Fibroblast of lung (primary cell): ENCODE measurements at regions not wholly inside any gene's neighbourhood (a gene's known extent, or its start where the extent isn't known, plus 50 kb on each side); places are given as distances from the start of the nearest gene placed in this dataset.

Source experiments
- DNase-seq, 2 donors: peaks; one replicate each; pipeline versions ENCODE4 v3.0.0 to v3.0.0-alpha.2; 2010; ENCODE audit warnings: low read depth in 2 of 2
- H2AFZ ChIP-seq: 2 replicates; pipeline ENCODE4 v1.5.1; 2012; ENCODE audit warnings: low read length, control low read depth, inconsistent platforms
- H3K27ac ChIP-seq: 2 replicates; pipeline ENCODE4 v1.5.1; 2011; ENCODE audit warnings: low read length, control low read depth; ENCODE audit not compliant: insufficient read depth
- H3K27me3 ChIP-seq: 2 replicates; pipeline ENCODE4 v1.5.1; 2011; ENCODE audit warnings: mild to moderate bottlenecking, low read length; ENCODE audit not compliant: control insufficient read depth, insufficient read depth
- H3K36me3 ChIP-seq: 2 replicates; pipeline ENCODE4 v1.5.1; 2011; ENCODE audit warnings: low read length; ENCODE audit not compliant: control insufficient read depth, insufficient read depth
- H3K4me1 ChIP-seq: 2 replicates; pipeline ENCODE4 v1.5.1; 2011; ENCODE audit warnings: low read length; ENCODE audit not compliant: control insufficient read depth, insufficient read depth; ENCODE audit errors: extremely low read depth
- H3K4me2 ChIP-seq: 2 replicates; pipeline ENCODE4 v1.5.1; 2011; ENCODE audit warnings: low read length, control low read depth; ENCODE audit not compliant: insufficient read depth; ENCODE audit errors: extremely low read depth
- H3K4me3 ChIP-seq, 4 experiments: fragments of 200-600 bp in 1 of 4; sonication (generic) in 1 of 4; replicated peaks in 1 of 4; 2 replicates each; pipeline ENCODE4 v1.5.1; 2011 to 2016; ENCODE audit warnings: low read length in 4 of 4, low read depth in 3 of 4, mild to moderate bottlenecking in 3 of 4, control low read depth in 2 of 4, inconsistent platforms in 1 of 4, mixed read lengths in 1 of 4; ENCODE audit not compliant: insufficient read depth in 1 of 4; ENCODE audit errors: control extremely low read depth in 1 of 4
- H3K79me2 ChIP-seq: 2 replicates; pipeline ENCODE4 v1.5.1; 2012; ENCODE audit warnings: mild to moderate bottlenecking, low read length, inconsistent platforms; ENCODE audit not compliant: control insufficient read depth, insufficient read depth
- H3K9ac ChIP-seq: 2 replicates; pipeline ENCODE4 v1.5.1; 2011; ENCODE audit warnings: mild to moderate bottlenecking, low read length, control low read depth; ENCODE audit not compliant: insufficient read depth
- H3K9me3 ChIP-seq: 2 replicates; pipeline ENCODE4 v1.5.1; 2012; ENCODE audit warnings: low read depth, low read length; ENCODE audit not compliant: control insufficient read depth, insufficient read depth
- H4K20me1 ChIP-seq: 2 replicates; pipeline ENCODE4 v1.5.1; 2011; ENCODE audit warnings: low read length; ENCODE audit not compliant: control insufficient read depth, insufficient read depth; ENCODE audit errors: extremely low read depth
- EZH2 ChIP-seq: IDR thresholded peaks from 2 replicates; pipeline ENCODE4 v1.5.1; 2012; ENCODE audit warnings: low read length, control low read depth, mild to moderate bottlenecking; ENCODE audit errors: missing control alignments
- TF ChIP-seq, protein P1 (sequence below), 2 donors: IDR thresholded peaks in 1 of 2; conservative IDR thresholded peaks in 1 of 2; 1 replicate in 1 of 2; 2 replicates in 1 of 2; pipeline ENCODE4 v1.5.1; 2011 to 2012; ENCODE audit warnings: low read length in 2 of 2, control low read depth in 1 of 2, inconsistent platforms in 1 of 2, low read depth in 1 of 2, mild to moderate bottlenecking in 1 of 2

DNA sequence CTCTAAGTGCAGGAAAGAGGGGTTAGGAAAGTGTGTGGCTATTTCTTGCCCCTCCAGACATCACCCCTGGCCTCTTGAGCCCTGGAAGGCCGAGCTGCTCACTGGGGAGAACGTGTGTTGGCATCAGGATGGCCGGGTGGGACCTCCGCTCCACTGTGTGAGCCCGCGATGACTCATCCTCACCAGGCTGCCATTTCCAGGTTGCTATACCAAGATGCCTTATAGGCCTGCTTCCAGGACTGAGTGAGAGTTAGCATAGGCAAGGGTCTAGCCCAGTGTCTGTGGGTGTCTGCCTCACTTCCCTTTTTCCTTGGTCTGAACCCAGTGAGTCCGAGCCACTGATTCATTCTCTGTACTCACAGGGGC lies 105.0 kb downstream of the MRPL14 start:
- DNase-seq = peak; percentile 60 to 64
- H4K20me1 ChIP-seq = no peaks in the 10 kb centered on the region
- H3K4me1 ChIP-seq = peaks cover 10% of the 10 kb centered on the region
- no peak overlapping the region for H3K9ac ChIP-seq
- H3K27me3 ChIP-seq = no peaks in the 10 kb centered on the region
- no peak for TF ChIP-seq EZH2
- no peaks in the 10 kb centered on the region for H3K9me3 ChIP-seq
- no peak overlapping the region for H3K27ac ChIP-seq
- no peak overlapping the region for H3K4me2 ChIP-seq
- H2AFZ ChIP-seq = no peak overlapping the region
- no peak overlapping the region for H3K4me3 ChIP-seq
- no peaks in the 10 kb centered on the region for H3K36me3 ChIP-seq
- no peaks in the 10 kb centered on the region for H3K79me2 ChIP-seq

DNA sequence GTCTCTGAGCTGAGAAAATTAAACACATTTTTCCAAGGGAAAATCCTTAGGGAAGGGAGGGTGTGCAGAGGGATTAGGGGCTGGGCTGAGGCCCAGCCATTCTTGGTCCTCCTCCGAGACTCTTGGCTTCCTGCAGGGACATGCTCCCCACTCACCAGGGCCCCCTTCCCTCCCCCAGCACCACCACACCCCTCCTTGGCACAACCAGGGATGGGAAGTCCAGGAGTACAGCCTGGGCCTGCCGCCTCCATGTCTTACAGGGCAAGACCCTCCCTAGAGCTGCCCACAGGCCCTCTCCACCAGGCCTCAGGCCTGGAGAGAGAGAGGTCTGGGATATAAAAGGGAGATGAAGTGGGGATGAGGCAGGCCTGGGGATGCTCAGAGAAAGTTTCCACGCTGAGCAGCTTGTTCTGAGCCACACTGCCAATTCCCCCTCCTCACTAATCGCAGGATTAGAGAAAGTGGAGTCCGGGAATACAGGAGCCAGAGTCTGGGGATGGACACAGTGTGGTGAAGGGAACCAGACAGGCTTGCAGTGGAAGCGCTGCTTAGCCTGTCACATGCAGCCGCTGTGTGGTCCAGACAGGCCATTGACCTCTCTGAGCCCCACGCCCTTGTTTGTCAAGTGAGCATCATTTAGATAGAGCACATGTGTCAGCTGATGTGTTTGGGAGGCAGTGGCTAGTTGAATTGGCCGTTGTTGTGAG lies 105.5 kb downstream of the MRPL14 start:
- no peak for DNase-seq
- H2AFZ ChIP-seq = no peak overlapping the region
- no peak overlapping the region for H3K9ac ChIP-seq
- no peak overlapping the region for H3K4me2 ChIP-seq
- H3K4me1 ChIP-seq = peaks cover 10% of the 10 kb centered on the region
- no peak overlapping the region for H3K4me3 ChIP-seq
- H3K27ac ChIP-seq = no peak overlapping the region
- H3K9me3 ChIP-seq = no peaks in the 10 kb centered on the region
- no peaks in the 10 kb centered on the region for H3K27me3 ChIP-seq
- no peaks in the 10 kb centered on the region for H4K20me1 ChIP-seq
- TF ChIP-seq EZH2 = no peak
- TF ChIP-seq, protein P1, sequence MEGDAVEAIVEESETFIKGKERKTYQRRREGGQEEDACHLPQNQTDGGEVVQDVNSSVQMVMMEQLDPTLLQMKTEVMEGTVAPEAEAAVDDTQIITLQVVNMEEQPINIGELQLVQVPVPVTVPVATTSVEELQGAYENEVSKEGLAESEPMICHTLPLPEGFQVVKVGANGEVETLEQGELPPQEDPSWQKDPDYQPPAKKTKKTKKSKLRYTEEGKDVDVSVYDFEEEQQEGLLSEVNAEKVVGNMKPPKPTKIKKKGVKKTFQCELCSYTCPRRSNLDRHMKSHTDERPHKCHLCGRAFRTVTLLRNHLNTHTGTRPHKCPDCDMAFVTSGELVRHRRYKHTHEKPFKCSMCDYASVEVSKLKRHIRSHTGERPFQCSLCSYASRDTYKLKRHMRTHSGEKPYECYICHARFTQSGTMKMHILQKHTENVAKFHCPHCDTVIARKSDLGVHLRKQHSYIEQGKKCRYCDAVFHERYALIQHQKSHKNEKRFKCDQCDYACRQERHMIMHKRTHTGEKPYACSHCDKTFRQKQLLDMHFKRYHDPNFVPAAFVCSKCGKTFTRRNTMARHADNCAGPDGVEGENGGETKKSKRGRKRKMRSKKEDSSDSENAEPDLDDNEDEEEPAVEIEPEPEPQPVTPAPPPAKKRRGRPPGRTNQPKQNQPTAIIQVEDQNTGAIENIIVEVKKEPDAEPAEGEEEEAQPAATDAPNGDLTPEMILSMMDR (conservative IDR thresholded peaks at IDR 0.05 in 1 of 2, IDR thresholded peaks at IDR 0.05 in 1 of 2; ENCODE audit: low read depth in 1 of 2, low read length in 2 of 2) = no peak
- H3K79me2 ChIP-seq = no peaks in the 10 kb centered on the region
- no peaks in the 10 kb centered on the region for H3K36me3 ChIP-seq

DNA sequence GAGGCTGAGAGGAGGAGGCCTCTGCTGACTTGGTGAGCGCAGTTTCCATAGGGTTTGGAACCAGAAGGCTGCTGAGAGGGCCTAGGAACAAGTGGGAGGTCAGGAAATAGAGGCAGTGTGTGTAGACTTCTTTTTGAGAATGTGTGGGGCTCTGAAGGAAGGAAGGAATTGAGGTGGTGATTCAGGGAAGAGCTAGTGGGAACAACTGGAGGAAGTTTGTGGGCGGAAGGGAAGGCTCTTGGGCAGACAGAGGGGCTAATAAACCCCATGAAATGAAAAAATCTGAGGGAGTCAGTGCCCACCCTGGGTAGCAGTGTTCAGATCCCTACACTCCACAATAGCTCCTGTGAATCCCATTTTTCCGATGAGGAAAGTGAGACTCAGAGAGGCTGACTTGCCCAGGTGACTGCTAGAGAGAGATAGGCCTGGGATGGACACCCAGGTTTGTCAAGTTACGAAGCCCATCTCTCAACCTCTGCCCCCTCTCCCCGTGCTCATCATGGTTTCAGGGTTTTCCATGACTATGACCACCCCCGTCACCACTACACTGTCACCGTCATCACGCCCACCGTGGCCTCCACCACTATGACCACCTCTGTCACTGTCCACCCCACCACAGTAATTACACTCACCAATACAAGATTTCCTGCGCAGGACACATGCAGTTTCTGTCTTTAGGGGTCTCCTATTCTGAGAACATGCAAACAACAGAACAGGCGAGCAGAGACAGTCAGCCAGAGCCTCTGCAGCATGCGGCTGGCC lies 106.4 kb downstream of the MRPL14 start:
- no peaks in the 10 kb centered on the region for H3K9me3 ChIP-seq

More for the DNA sequence above, 106.4 kb downstream of the MRPL14 start:
- H3K27me3 ChIP-seq = no peaks in the 10 kb centered on the region
- no peak overlapping the region for H3K4me2 ChIP-seq
- H4K20me1 ChIP-seq = no peaks in the 10 kb centered on the region
- no peak overlapping the region for H3K4me3 ChIP-seq
- TF ChIP-seq, protein P1 (conservative IDR thresholded peaks at IDR 0.05 in 1 of 2, IDR thresholded peaks at IDR 0.05 in 1 of 2; ENCODE audit: low read depth in 1 of 2, low read length in 2 of 2) = no peak
- TF ChIP-seq EZH2 = no peak
- no peak for DNase-seq
- H3K27ac ChIP-seq = no peak overlapping the region
- H3K9ac ChIP-seq = no peak overlapping the region
- H3K36me3 ChIP-seq = no peaks in the 10 kb centered on the region
- no peaks in the 10 kb centered on the region for H3K79me2 ChIP-seq
- H3K4me1 ChIP-seq = peaks cover 10% of the 10 kb centered on the region
- H2AFZ ChIP-seq = no peak overlapping the region
